GM19351 (cell line): ENCODE measurements at regions not wholly inside any gene's neighbourhood (a gene's known extent, or its start where the extent isn't known, plus 50 kb on each side); places are given as distances from the start of the nearest gene placed in this dataset.

Source experiments
- ATAC-seq: cut with Tn5 transposase; IDR thresholded peaks from one replicate; pipeline ENCODE4 v1.9.1; 2021; ENCODE audit warnings: mild to moderate bottlenecking, moderate library complexity; ENCODE audit not compliant: unreplicated experiment

GRCh38 chr5:167595196-167595595 is 696.2 kb upstream of the WWC1 start:
- no peak for ATAC-seq

GRCh38 chr5:167598166-167598565 is 693.3 kb upstream of the WWC1 start:
- ATAC-seq, result no peak

DNA sequence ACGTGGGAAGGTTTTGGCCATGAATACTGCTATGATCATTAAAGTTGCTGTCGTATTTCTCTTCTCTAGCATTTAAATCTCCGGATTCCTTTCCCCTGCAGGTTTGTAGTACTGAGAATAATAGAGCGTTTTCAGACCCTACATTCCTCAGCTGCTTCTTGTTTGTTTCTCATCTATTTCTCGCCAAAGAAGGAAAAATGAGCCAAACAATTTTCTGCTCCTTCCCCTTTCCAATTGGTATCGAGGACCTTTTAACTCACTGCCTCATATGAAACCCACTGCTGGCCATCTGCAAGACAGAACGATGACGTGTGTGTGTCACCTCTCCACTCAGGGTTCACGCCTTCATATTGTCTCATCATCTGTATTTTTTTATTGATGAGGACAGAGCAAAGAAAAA is 689.4 kb upstream of the WWC1 start:
- no peak for ATAC-seq

GRCh38 chr5:167603135-167603534 is 688.3 kb upstream of the WWC1 start:
- no peak for ATAC-seq

DNA sequence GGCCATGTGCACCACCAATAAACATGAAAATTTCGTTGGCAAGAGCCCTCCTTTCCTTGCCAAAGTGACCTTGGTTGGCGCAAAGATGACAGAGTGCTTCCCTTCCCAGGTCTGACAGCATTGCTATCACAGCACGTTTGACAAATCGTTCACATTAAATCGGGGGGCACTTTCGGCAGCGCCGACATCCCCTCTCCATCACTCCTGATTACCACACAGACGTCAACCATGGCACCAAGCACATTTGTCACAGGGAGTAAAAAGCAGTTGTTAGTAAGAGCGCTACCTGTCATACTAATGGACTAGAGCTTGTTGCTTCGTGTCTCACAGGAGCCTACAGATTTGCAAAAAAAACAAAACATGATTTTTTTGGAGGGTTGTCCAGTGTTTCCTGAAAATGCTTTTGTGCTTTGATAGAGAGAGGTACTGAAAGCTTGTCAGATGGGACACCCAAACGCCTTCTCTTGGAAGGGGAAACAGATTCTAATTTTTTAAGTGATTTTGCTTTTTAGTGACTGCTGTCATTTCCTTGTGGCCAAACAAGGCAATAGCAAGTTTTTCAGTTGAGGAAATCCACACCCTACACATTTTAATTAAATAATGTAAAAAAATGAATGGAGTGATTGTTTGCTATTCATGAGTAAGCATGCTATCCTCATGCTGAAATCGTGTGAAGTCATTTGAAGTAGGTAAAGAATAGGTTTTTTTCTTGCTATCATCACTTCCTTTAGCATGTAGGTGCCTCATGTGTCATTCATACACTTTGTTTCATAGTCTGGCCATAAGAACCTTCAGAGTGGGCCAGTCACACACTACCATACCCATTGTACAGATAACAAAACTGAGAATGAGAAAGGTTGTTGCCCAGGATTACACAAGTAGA is 682.8 kb upstream of the WWC1 start:
- ATAC-seq, result no peak

DNA sequence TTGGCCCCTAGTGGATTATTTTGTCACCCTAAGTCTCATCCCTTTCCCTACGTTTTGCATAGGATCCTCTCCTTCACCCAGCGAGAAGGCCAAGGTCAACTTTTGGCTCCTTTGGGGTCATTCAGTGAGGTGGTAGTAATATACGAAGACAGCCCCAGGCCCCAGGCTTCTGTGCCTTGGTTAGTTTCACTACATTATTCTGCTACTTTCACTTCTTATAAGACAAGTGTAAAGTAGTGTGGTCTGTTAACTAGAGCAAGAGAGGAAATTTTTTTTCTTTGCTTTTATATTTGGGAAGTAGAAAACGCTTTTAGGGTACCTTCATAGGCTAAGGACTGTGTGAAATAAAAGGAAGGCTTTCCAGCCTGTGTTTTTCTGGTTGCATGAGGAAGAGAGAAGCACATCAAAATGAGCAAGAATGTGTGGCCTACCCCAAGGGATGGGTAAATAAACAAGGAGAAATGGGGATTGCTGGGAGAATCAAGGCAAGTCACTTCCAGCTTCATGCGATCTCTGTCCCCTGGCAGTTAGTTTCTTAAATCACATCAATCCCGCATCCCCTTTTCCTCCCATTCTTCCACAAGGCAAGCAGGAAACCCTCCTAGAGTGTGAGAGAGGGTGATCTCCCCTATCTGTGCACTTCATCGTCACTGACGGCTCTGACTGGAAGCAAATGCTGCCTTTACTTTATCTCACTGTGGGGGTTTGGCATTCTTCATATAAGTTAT is 677.0 kb upstream of the WWC1 start:
- ATAC-seq, result no peak

GRCh38 chr5:167616043-167616890 is 675.2 kb upstream of the WWC1 start:
- no peak for ATAC-seq

DNA sequence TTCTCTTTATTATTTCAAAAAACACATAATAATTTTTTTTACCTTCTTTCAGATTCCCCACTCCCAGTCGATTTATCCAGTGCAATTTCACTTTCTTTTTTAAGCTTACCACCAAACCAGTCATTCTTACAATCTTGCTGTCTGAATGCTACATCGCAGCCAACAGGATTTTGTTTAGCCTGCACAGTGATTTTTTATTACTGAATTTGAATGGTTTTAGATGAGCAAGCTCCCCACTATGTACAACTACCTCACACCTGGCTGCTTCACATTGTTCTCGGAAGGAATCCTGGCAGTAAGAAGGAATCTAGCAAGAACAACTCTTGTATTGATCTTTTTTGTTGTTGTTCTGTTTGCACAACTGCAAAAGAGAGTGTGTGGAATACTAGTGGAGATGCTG is 668.1 kb upstream of the WWC1 start:
- no peak for ATAC-seq

DNA sequence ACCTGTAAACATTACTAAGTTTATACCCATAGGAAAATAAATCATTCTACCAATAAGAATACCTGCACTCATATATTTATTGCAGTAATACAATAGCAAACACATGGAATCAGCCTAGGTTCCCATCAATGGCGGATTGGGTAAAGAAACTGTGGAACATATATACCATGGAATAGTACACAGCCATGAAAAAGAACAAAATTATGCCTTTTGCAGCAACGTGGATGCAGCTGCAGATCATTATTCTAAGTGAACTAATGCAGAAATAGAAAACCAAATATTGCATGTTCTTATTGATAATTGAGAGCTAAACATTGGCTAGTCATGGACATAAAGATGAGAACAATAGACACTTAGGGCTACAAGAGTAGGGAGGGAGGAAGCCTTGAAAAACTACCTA is 667.4 kb upstream of the WWC1 start:
- no peak for ATAC-seq

DNA sequence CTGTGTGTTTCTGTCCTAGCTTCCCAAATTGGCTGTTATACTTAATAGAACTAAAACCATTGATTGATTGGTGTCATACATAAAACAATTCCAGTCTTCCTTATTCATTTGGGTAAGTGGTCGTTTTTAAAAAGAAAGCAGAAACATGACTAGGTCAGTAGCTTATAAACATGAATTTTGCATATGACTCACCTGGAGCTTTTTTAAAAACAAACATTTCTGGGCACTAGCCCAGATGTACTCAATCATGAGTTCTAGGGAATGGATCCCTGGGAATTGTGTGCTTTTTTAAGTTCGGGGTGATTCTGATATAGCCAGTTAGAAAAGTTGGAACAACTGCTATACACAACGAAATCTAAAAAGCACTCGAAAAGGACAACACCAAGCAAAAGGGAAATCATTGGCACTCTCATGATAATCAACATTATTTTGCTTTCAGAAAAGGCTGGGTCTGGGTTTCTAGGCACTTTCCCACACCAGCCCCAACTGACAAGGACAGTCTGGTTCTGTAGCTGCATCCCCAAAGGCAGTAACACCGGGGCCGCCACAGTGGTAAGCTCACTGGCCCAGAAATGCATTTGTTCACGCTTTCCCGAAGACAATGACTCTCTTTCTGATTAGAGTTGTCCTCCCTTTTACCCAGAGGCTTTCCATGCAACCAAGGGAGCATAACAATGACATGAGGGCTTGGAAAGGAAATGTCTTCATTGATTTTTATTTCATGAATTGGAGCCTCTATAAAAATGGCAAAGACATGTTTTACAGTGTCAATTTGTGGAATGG is 664.9 kb upstream of the WWC1 start:
- no peak for ATAC-seq

- ATAC-seq, result no peak
Measured at GRCh38 chr5:167629634-167630033, 661.8 kb upstream of the WWC1 start.

GRCh38 chr5:167631191-167631590 is 660.3 kb upstream of the WWC1 start:
- no peak for ATAC-seq

DNA sequence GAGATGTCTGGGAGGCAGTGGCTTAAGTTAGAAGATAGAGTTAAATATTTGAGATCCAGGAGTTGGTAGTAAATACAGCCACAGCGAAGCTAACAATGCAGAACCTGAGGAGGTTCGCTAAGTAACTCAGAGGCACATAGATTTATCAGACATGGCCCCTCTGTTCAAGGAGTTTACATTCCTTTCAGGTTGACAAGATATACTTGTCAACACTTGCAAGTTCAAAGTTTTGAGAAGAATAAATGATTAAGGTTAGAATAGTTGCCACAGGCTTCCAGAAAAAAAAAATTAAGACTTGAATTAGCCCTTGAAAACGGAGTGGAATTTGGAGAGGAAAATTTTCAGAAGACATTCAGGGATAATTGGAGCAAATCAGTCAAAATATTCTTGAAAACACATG is 658.3 kb upstream of the WWC1 start:
- no peak for ATAC-seq

DNA sequence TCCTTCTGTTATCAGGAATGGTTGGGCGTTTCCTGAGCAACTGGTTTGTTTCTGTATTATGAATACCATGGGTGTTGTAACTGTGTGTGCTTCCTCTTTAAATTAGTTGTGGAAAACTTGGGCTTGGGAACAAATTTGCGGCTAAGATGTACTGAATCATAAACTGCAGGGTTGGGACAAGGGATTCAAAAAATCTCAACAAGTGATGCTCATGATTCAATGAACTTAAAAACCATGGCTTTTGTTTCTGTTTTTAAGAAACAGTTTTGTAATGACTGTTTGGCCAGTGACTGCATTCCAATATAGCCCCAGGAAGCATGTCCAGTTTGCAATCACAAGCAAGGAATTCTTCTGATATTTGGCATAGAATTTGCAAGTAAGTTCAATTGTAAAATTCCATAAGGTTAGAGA is 657.5 kb upstream of the WWC1 start:
- ATAC-seq, result no peak

DNA sequence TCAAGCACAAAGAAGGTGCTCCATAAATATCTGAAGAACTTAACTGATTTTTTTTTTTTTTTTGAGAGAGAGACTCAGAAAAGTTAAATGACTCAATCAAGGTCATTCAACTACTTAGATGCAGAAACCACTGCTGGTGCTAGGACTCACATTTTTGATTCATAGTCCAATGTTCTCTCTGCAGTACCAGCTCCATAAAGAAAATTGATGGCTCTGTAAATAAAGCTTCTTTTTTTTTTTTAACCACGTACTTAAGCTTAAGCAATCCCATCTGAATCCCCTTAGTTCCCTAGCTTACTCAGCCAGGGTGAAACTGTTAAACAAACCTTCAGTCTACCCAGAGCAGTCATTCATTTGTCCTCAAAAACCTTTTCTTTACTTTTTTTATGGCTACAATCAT is 657.0 kb upstream of the WWC1 start:
- ATAC-seq, result no peak

- no peak for ATAC-seq
Measured at GRCh38 chr5:167638816-167639215, 652.6 kb upstream of the WWC1 start.

DNA sequence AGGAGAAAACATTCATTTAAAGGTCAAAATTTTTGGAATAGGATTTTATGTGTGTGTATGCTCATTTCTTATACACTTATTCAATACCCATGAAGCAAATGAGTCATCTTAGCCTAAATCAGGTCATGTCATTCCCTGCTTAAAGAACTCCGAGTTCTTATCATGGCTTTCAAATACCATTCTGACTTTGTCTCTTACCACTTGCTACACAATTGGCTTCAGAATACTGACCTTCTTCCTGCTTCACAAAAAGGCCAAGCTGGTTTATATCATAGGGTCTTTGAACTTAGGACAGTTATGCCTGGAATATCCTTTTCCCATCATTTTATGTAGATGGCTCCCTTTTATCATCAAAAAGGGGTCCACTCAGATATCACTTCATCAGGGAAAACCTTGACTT is 652.2 kb upstream of the WWC1 start:
- no peak for ATAC-seq

GRCh38 chr5:167639766-167640165 is 651.7 kb upstream of the WWC1 start:
- ATAC-seq, result no peak

GRCh38 chr5:167642181-167642580 is 649.3 kb upstream of the WWC1 start:
- ATAC-seq, result no peak

DNA sequence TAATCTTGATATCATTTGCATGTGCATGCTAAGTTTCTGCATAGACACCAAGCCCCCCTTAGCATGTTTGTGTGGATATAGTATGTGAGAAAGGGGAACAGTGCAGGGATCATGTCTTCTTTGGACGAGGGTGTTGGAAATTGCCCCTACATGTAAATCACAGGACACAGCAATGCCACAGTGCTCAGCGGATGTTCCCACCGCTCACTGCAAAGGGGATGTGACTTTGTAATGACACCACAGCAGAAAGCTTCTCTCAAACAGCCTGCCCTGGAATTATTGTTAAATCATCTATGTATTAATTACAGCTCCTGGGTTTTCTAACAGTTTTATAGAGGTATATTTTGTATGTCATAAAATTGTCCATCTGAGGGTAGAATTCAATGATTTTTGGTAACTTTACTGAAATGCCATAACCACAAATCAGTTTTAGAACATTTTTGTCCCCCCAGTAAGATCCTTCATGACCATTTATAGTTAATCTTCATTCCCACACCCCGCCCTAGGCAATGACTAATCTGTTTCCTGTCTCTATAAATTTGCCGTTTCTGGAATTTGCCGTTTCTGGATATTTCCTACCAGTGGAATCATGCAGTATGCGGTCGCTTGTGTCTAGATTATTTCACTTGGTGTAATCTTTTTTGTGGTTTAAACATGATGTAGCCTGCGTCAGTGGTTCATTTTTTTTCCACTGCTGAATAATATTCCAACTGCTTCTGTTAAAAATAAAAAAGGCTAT is 648.5 kb upstream of the WWC1 start:
- no peak for ATAC-seq
